D721Med (cell line): ENCODE measurements at regions not wholly inside any gene's neighbourhood (a gene's known extent, or its start where the extent isn't known, plus 50 kb on each side); places are given as distances from the start of the nearest gene placed in this dataset.

ENCODE experiments used
- DNase-seq: peaks from one replicate; pipeline ENCODE4 v3.0.0; 2011; ENCODE audit warnings: low spot score; ENCODE audit not compliant: insufficient read length
- FAIRE-seq: peaks from 2 replicates; lab custom pipeline; 2011; peaks lifted over from hg19 to GRCh38; lab: Jason Lieb, UNC
- TF ChIP-seq, protein P1 (sequence below): IDR thresholded peaks from 2 replicates; pipeline ENCODE4 v1.5.1; 2012; ENCODE audit warnings: mild to moderate bottlenecking, control low read depth; ENCODE audit not compliant: insufficient read depth; ENCODE audit errors: missing control alignments

DNA sequence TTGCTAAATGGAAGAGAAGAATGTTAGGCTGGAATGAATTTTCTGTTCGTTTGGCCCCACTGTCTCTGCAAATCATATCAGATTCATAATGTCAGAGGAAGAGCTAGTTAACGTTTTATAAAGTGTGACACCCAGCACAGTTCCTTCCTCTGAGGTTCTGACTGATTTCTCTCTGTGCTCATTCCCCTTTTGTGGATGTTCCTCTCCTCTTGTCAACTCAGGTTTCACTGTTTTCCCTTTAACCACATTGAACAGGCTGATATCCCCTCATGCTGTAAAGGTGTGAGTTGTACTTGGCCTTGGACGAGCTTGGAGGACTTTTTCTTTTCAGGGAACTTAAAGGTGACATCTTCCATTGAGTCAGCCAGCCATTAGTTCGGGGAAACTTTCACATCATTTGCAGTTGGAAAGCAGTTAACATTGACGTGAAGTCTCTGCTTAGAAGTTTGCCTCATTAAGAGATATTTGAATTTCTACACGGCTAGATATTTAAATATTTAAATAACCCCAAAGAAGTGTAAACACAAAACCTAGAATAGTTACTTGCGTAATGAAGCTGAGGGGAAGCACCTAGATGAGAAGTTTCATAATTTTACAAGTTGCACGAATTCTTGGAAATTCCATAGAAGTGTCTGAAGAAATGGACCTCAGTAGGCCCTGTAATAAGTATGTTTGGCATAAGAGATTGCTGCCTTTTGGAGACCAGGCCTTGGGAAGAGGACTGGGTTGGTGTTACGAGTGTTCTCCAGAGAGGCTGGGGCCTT lies 101.5 kb upstream of the EGR2 start:
- DNase-seq = no peak
- no peak for FAIRE-seq
- TF ChIP-seq, protein P1, sequence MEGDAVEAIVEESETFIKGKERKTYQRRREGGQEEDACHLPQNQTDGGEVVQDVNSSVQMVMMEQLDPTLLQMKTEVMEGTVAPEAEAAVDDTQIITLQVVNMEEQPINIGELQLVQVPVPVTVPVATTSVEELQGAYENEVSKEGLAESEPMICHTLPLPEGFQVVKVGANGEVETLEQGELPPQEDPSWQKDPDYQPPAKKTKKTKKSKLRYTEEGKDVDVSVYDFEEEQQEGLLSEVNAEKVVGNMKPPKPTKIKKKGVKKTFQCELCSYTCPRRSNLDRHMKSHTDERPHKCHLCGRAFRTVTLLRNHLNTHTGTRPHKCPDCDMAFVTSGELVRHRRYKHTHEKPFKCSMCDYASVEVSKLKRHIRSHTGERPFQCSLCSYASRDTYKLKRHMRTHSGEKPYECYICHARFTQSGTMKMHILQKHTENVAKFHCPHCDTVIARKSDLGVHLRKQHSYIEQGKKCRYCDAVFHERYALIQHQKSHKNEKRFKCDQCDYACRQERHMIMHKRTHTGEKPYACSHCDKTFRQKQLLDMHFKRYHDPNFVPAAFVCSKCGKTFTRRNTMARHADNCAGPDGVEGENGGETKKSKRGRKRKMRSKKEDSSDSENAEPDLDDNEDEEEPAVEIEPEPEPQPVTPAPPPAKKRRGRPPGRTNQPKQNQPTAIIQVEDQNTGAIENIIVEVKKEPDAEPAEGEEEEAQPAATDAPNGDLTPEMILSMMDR = no peak

DNA sequence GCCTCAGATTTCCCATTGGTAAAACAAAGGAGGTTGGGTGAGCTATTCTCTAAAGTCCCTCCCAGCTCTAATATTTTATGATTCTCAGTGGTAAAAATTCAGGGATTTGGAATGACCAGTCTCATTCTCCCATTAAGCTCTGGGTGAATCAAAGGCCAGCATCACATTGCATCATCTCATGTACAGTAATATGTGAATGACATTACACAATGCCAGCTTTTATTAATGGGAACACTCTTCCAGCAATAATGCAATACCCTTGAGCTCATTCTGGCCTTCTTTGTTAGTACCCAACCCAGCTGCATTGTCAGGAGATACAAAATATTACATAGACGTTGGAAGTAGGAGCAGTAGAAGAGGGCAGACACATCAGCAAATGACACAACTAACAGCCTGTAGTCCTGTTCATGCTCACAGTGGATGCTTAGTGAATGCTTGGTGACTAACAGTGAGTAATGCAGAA lies 100.0 kb upstream of the EGR2 start:
- FAIRE-seq (no peak), DNase-seq (no peak)
- TF ChIP-seq, protein P1 = no peak

DNA sequence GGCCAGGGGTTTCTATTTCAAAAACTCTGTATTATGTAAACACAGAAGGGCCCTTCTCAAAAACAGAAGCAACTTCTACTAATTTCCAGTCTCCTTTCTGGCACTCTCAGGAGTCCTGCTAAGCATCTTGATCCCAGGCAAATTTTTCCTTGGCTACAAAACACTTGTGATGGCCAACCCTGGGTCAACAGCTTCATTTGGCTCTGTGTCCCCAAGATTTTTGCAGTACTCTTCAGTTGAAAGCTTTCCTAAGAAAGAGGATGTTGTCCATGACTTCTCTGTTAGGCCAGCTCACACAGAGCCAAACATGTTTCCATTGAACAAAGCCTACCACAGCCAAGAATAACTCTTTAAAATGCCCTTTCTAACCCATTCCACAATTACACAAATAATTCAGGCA lies 99.0 kb upstream of the EGR2 start:
- TF ChIP-seq, protein P1 = no peak
- DNase-seq (no peak), FAIRE-seq (no peak)

DNA sequence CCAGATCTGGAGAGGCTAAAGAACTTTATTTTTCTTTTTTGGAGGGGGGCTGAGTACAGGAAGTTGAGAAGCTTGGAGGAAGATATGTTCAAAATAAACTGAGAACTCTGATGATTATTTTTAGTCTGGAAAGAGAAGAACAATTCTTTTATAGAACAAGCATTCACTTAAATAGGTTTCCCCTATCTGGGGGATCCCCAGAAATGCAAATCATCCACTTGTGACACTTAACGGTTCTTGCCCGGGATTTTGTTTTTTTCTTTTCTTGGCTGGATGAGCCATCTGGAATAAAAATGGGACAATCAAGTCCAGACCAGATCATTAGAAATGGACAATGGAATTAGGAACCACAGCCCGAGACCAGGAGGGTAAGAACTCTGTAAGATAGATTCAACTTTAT lies 95.9 kb upstream of the EGR2 start:
- no peak for DNase-seq
- no peak for FAIRE-seq
- TF ChIP-seq, protein P1 = no peak

DNA sequence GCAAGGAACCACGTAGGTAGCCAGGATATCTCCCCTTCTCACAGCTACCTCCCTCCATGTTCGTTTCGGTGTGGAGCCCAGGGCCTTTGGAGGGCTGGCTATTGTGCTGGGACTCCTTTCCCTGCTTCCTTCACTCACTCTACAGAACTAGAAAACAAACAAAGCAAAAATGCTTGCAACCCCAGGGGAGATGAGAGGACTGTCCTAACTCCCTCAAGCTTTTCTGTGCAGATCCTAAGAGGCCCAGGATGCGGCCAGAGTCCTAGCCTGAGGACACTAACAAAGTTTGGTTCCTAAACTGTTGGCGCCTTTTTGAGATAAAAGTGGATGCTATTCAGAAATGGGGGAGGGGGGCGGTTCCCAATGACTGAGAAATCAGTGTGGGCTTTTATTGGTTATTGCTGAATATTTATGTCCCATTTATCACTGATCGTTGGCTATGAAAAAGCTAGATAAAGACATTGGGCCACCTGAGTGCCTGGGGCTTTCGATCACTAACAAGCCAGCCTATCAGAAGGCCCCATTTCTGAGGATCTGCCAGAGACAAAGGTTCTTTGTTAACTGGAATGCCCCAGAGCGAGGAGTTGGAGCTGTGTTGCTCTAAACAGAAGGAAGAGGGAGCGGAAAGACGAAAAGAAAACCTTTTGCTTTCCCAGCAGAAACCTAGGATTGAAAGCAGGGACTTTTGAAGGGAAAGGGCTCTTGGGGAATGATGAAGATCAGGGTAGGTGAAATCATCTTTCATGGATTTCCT lies 95.2 kb upstream of the EGR2 start:
- DNase-seq = no peak
- TF ChIP-seq, protein P1 = no peak
- FAIRE-seq = no peak

DNA sequence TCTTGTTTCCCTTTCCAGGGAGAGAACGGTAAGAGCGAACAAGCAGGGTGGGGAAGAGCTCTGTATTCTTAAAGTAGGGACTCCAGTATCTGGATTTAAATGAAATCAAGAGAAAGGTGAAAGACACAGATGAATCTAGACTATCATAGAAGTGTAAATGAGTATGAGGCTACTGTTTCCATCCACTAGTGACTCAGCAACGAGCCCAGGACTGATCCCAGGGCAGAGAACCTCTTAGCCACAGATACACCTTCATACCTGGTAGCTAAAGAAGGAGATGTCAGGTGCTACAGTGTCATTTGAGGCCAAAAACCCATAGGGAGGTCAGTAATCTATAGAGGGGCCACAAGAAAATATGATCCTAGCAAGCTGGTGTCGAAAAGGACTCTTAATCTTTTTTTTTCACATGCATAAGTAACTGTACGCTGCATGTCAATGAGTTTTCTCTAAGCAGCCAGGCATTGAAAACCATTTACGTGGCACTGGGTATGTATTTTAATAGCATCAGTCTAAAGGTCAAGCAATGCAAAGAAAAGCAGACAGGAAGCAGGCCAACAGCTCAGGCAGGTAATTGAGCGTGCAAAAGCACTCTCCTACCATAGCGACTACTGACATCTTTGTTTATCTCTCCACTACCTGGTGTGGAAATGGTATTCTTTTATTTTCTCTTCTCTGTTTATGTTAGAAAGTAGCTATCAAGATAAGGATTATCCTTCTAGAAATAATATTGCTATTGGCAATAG lies 91.5 kb upstream of the EGR2 start:
- no peak for DNase-seq
- TF ChIP-seq, protein P1 = no peak
- no peak for FAIRE-seq
